CD4-positive, alpha-beta T cell treated with Interleukin-21 for 1 hour (primary cell): ENCODE measurements at regions not wholly inside any gene's neighbourhood (a gene's known extent, or its start where the extent isn't known, plus 50 kb on each side); places are given as distances from the start of the nearest gene placed in this dataset.
"Not testable (repeated sequence)": the region's sequence is repeated elsewhere in the genome, so short reads cannot be mapped to it uniquely, and the experiment has no call there.

Experiments used
- DNase-seq: peaks from one replicate; pipeline ENCODE4 v3.0.0-alpha.2; 2020

GRCh38 chr5:98521821-98522220 lies 251.6 kb upstream of the RGMB start:
- no peak for DNase-seq

- DNase-seq, result no peak
Measured at GRCh38 chr5:98524773-98525172, 248.7 kb upstream of the RGMB start.

- DNase-seq, result no peak
Measured at GRCh38 chr5:98527846-98528245, 245.6 kb upstream of the RGMB start.

- DNase-seq, result no peak
Measured at GRCh38 chr5:98529321-98529720, 244.1 kb upstream of the RGMB start.

- DNase-seq, result no peak
Measured at GRCh38 chr5:98530224-98530623, 243.2 kb upstream of the RGMB start.

GRCh38 chr5:98535901-98536300 lies 237.6 kb upstream of the RGMB start:
- no peak for DNase-seq

- no peak for DNase-seq
Measured at GRCh38 chr5:98540056-98540455, 233.4 kb upstream of the RGMB start.

- no peak for DNase-seq
Measured at GRCh38 chr5:98541641-98542040, 231.8 kb upstream of the RGMB start.

- no peak for DNase-seq
Measured at GRCh38 chr5:98543490-98543889, 230.0 kb upstream of the RGMB start.

- not testable (repeated sequence) for DNase-seq
Measured at GRCh38 chr5:98546924-98547323, 226.5 kb upstream of the RGMB start.

- DNase-seq, result no peak
Measured at GRCh38 chr5:98556712-98557111, 216.8 kb upstream of the RGMB start.

- DNase-seq, result no peak
Measured at GRCh38 chr5:98557916-98558315, 215.5 kb upstream of the RGMB start.

GRCh38 chr5:98563885-98564653 lies 209.4 kb upstream of the RGMB start:
- DNase-seq, result no peak

GRCh38 chr5:98564836-98565235 lies 208.6 kb upstream of the RGMB start:
- no peak for DNase-seq

GRCh38 chr5:98568336-98568735 lies 205.1 kb upstream of the RGMB start:
- DNase-seq, result no peak

GRCh38 chr5:98569288-98569687 lies 204.2 kb upstream of the RGMB start:
- DNase-seq, result no peak

GRCh38 chr5:98570010-98570409 lies 203.5 kb upstream of the RGMB start:
- DNase-seq, result no peak

GRCh38 chr5:98570661-98571191 lies 202.7 kb upstream of the RGMB start:
- no peak for DNase-seq

GRCh38 chr5:98573834-98574320 lies 199.6 kb upstream of the RGMB start:
- DNase-seq, result no peak

GRCh38 chr5:98576275-98576674 lies 197.2 kb upstream of the RGMB start:
- no peak for DNase-seq

- no peak for DNase-seq
Measured at GRCh38 chr5:98578438-98578837, 195.0 kb upstream of the RGMB start.

GRCh38 chr5:98581112-98581997 lies 192.1 kb upstream of the RGMB start:
- no peak for DNase-seq

GRCh38 chr5:98583586-98583985 lies 189.9 kb upstream of the RGMB start:
- no peak for DNase-seq
